ENCODE measurements at regions not wholly inside any gene's neighbourhood (a gene's known extent, or its start where the extent isn't known, plus 50 kb on each side); places are given as distances from the start of the nearest gene placed in this dataset.

- ChIA-PET CTCF (ENCODE audit: partially characterized antibody) (no interaction called here), POLR2A (ENCODE audit: partially characterized antibody) (no interaction called here)
- Histone ChIP-seq H2BK5ac (ENCODE audit: low read depth, low read length) (no peak overlapping the region), H4K8ac (ENCODE audit: extremely low read depth, insufficient read depth, low read length) (no peak overlapping the region), H3K9ac (replicated peaks in 1 of 4; ENCODE audit: extremely low read depth in 1 of 4, low read depth in 3 of 4, low read length in 3 of 4) (no peak overlapping the region), H3K14ac (ENCODE audit: insufficient read length) (no peak overlapping the region), H3K79me1 (ENCODE audit: low read depth, low read length) (no peaks in the 10 kb centered on the region), H3K4me2 (ENCODE audit: insufficient read depth in 1 of 2, low read depth in 2 of 2, low read length in 2 of 2) (no peak overlapping the region), H2AFZ (ENCODE audit: low read length) (no peak overlapping the region), H3K23me2 (ENCODE audit: low read depth, low read length) (no peaks in the 10 kb centered on the region), H3K56ac (replicated peaks; ENCODE audit: insufficient read length, low read depth, low read length) (no peak overlapping the region), H4K91ac (replicated peaks; ENCODE audit: insufficient read length, low read length) (no peak overlapping the region), H4K5ac (ENCODE audit: insufficient read length, low read depth, low read length) (no peak overlapping the region), H3K4me1 (replicated peaks in 1 of 4; ENCODE audit: control insufficient read depth in 3 of 4, insufficient read depth in 4 of 4, low read length in 3 of 4) (no peaks in the 10 kb centered on the region), H4K20me1 (replicated peaks in 1 of 2; ENCODE audit: control insufficient read depth in 1 of 2, insufficient read depth in 2 of 2, low read length in 2 of 2) (no peaks in the 10 kb centered on the region), H2AK5ac (ENCODE audit: low read depth, low read length) (no peak overlapping the region), H3K27me3 (replicated peaks in 1 of 4; ENCODE audit: control insufficient read depth in 3 of 4, extremely low read depth in 1 of 4, insufficient read depth in 3 of 4, low read length in 3 of 4) (no peaks in the 10 kb centered on the region), H2BK120ac (replicated peaks; ENCODE audit: low read depth, low read length) (no peak overlapping the region), H3K4ac (replicated peaks; ENCODE audit: insufficient read length, low read depth, low read length) (no peak overlapping the region), H3K27ac (ENCODE audit: low read depth, low read length) (no peak overlapping the region), H3K79me2 (ENCODE audit: control insufficient read depth in 1 of 2, insufficient read depth in 2 of 2, low read length in 2 of 2) (no peaks in the 10 kb centered on the region), H3K23ac (ENCODE audit: insufficient read length) (no peak overlapping the region), H3K18ac (ENCODE audit: extremely low read depth, low read length) (no peak overlapping the region), H3K36me3 (ENCODE audit: control insufficient read depth in 2 of 4, insufficient read depth in 4 of 4, low read length in 3 of 4) (no peaks in the 10 kb centered on the region), H2BK20ac (ENCODE audit: low read length) (no peak overlapping the region), H3K9me3 (ENCODE audit: insufficient read depth in 2 of 2, low read depth in 1 of 2, low read length in 1 of 2) (no peaks in the 10 kb centered on the region), H2BK15ac (ENCODE audit: low read length) (no peak overlapping the region), H3K4me3 (ENCODE audit: extremely low read depth in 1 of 4, insufficient read depth in 2 of 4, low read depth in 3 of 4, low read length in 4 of 4) (no peak overlapping the region), H2BK12ac (ENCODE audit: low read depth, low read length) (no peak overlapping the region)
- FAIRE-seq (no peak), DNase-seq (ENCODE audit: low read depth in 1 of 2, low spot score in 2 of 2) (no peak)
- WGBS, 2 experiments (ENCODE audit: extremely low coverage in 1 of 2, insufficient coverage in 1 of 2, insufficient read length in 1 of 2, insufficient replicate concordance in 2 of 2, low coverage in 1 of 2, low lambda C conversion rate in 2 of 2, missing lambda C conversion rate in 1 of 2): 90% methylated on average over 2 of the region's 2 CpGs; no CpG with 5 or more reads in 1 of the 2 experiments
- TF ChIP-seq TAF1 (IDR thresholded peaks at IDR 0.05; ENCODE audit: low read depth, low read length) (no peak), MAFK (IDR thresholded peaks at IDR 0.05; ENCODE audit: low read depth, low read length) (no peak), PHF8 (conservative IDR thresholded peaks at IDR 0.05; ENCODE audit: low read depth, low read length) (no peak), CHD2 (IDR thresholded peaks at IDR 0.05; ENCODE audit: low read length) (no peak)
Observed at GRCh38 chr6:92052513-92052912, 1366.8 kb downstream of the EPHA7 start.

Measured in H1 (cell line).